DND-41 (cell line): ENCODE measurements at regions not wholly inside any gene's neighbourhood (a gene's known extent, or its start where the extent isn't known, plus 50 kb on each side); places are given as distances from the start of the nearest gene placed in this dataset.

Source experiments
- ATAC-seq: fragments of 200-7000 bp; cut with Tn5 transposase; 3 replicates; pipeline ENCODE4 v1.9.1; 2021; ENCODE audit warnings: low read depth; ENCODE audit not compliant: insufficient read depth
- DNase-seq: peaks from one replicate; pipeline ENCODE4 v3.0.0-alpha.2; 2020
- H2AFZ ChIP-seq: 2 replicates; pipeline ENCODE4 v1.6.0; 2012; ENCODE audit warnings: low read depth, low read length
- H3K27ac ChIP-seq: 2 replicates; pipeline ENCODE4 v1.5.1; 2012; ENCODE audit warnings: low read length, inconsistent platforms
- H3K27me3 ChIP-seq: fragments of 200-600 bp; sonication (generic); 2 replicates; pipeline ENCODE4 v1.6.0; 2012; ENCODE audit warnings: low read length, mild to moderate bottlenecking, inconsistent platforms; ENCODE audit not compliant: insufficient read depth, poor library complexity
- H3K36me3 ChIP-seq: 2 replicates; pipeline ENCODE4 v1.5.1; 2012; ENCODE audit warnings: low read length, inconsistent platforms; ENCODE audit not compliant: insufficient read depth
- H3K4me1 ChIP-seq: 2 replicates; pipeline ENCODE4 v1.5.1; 2012; ENCODE audit warnings: mild to moderate bottlenecking, low read length; ENCODE audit not compliant: insufficient read depth
- H3K4me2 ChIP-seq: 2 replicates; pipeline ENCODE4 v1.6.0; 2012; ENCODE audit warnings: mild to moderate bottlenecking, moderate library complexity, low read length, inconsistent platforms; ENCODE audit not compliant: insufficient read depth
- H3K4me3 ChIP-seq, 2 experiments: fragments of 200-600 bp in 1 of 2; shearing (Covaris generic) in 1 of 2; 2 replicates each; pipeline ENCODE4 v1.5.1; 2012 to 2016; ENCODE audit warnings: inconsistent platforms in 2 of 2, low read length in 2 of 2, mild to moderate bottlenecking in 2 of 2, low read depth in 1 of 2, moderate library complexity in 1 of 2
- H3K79me2 ChIP-seq: 2 replicates; pipeline ENCODE4 v1.6.0; 2012; ENCODE audit warnings: low read length, inconsistent platforms; ENCODE audit not compliant: insufficient read depth
- H3K9ac ChIP-seq: 2 replicates; pipeline ENCODE4 v1.6.0; 2012; ENCODE audit warnings: low read depth, mild to moderate bottlenecking, inconsistent platforms, low read length, moderate library complexity
- H3K9me3 ChIP-seq: 2 replicates; pipeline ENCODE4 v1.5.1; 2012; ENCODE audit warnings: low read length, moderate library complexity, mild to moderate bottlenecking, inconsistent platforms; ENCODE audit not compliant: insufficient read depth, severe bottlenecking
- H4K20me1 ChIP-seq: 2 replicates; pipeline ENCODE4 v1.6.0; 2012; ENCODE audit warnings: low read length; ENCODE audit not compliant: insufficient read depth
- EZH2 ChIP-seq: IDR thresholded peaks from 3 replicates; pipeline ENCODE4 v1.6.1; 2012; ENCODE audit warnings: borderline replicate concordance, low read depth, mild to moderate bottlenecking, moderate library complexity, low read length, inconsistent platforms; ENCODE audit not compliant: severe bottlenecking
- TF ChIP-seq, protein P1 (sequence below): IDR thresholded peaks from 2 replicates; pipeline ENCODE4 v1.5.1; 2012; ENCODE audit warnings: borderline replicate concordance, low read length, moderate library complexity, mild to moderate bottlenecking; ENCODE audit not compliant: poor library complexity, severe bottlenecking; ENCODE audit errors: extremely low read depth

DNA sequence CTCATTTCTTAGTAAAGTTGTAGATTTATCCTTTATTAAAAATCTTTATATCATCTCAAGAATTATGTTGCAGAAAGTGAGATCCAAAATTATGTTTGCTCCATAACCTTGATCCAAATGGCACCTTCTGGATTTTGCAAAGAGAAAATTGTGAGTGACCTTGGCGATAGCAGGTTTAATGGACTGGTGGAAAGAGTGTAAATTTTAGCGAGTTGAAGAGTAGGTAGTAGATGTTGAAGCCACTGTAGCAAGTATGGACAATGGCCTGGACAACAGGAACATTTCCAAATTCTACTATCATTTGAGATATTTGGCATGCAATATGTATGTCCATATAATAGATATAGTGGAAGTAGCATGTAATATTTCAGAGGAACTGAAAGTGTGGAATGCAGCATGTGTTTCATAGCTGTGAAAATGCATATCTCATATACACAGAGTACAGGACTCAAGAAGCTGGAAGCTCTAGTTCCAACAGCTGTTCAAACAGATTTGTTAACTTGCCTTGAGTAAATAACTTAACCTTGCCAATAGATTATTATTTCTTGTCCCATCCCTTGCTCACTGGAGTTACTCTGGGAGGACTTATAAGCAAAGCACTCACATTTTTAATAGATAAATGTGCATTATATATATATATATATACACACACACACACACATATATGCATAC, 152.5 kb upstream of the TLL1 start:
- TF ChIP-seq EZH2: no peak
- TF ChIP-seq, protein P1, sequence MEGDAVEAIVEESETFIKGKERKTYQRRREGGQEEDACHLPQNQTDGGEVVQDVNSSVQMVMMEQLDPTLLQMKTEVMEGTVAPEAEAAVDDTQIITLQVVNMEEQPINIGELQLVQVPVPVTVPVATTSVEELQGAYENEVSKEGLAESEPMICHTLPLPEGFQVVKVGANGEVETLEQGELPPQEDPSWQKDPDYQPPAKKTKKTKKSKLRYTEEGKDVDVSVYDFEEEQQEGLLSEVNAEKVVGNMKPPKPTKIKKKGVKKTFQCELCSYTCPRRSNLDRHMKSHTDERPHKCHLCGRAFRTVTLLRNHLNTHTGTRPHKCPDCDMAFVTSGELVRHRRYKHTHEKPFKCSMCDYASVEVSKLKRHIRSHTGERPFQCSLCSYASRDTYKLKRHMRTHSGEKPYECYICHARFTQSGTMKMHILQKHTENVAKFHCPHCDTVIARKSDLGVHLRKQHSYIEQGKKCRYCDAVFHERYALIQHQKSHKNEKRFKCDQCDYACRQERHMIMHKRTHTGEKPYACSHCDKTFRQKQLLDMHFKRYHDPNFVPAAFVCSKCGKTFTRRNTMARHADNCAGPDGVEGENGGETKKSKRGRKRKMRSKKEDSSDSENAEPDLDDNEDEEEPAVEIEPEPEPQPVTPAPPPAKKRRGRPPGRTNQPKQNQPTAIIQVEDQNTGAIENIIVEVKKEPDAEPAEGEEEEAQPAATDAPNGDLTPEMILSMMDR: no peak
- no peak overlapping the region for H3K4me2 ChIP-seq
- no peaks in the 10 kb centered on the region for H3K4me1 ChIP-seq
- H3K4me3 ChIP-seq: no peak overlapping the region
- no peaks in the 10 kb centered on the region for H4K20me1 ChIP-seq
- DNase-seq: no peak
- H3K36me3 ChIP-seq: no peaks in the 10 kb centered on the region
- no peak overlapping the region for H2AFZ ChIP-seq
- no peaks in the 10 kb centered on the region for H3K9me3 ChIP-seq
- no peak overlapping the region for H3K9ac ChIP-seq
- no peaks in the 10 kb centered on the region for H3K79me2 ChIP-seq
- H3K27ac ChIP-seq: no peak overlapping the region
- H3K27me3 ChIP-seq: no peaks in the 10 kb centered on the region
- ATAC-seq: no peak

DNA sequence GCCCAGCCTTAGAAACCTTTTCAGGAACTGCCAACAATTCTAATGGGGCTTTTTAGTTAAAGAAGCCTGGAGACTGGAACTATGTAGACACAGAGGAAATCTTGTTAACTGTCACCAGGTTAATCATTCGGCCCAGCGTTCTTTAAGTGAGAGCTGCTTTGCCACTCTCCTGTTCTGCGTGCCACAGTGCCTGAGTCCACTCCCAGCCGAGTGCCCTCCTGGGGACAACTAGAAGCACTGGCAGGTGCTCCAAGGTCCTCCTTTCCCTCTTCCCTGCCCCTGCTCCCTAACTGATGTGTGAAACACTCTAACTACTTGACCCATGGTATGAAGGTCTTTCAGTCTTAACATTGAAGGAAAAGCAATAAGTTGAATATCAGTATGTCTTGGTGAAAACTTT, 151.2 kb upstream of the TLL1 start:
- ATAC-seq: no peak
- Histone ChIP-seq H3K9ac (no peak overlapping the region), H3K36me3 (no peaks in the 10 kb centered on the region), H3K79me2 (no peaks in the 10 kb centered on the region), H2AFZ (no peak overlapping the region), H3K4me3 (no peak overlapping the region), H4K20me1 (no peaks in the 10 kb centered on the region), H3K4me2 (no peak overlapping the region), H3K4me1 (no peaks in the 10 kb centered on the region), H3K27me3 (no peaks in the 10 kb centered on the region), H3K27ac (no peak overlapping the region), H3K9me3 (no peaks in the 10 kb centered on the region)
- TF ChIP-seq, protein P1: no peak
- no peak for TF ChIP-seq EZH2
- no peak for DNase-seq

DNA sequence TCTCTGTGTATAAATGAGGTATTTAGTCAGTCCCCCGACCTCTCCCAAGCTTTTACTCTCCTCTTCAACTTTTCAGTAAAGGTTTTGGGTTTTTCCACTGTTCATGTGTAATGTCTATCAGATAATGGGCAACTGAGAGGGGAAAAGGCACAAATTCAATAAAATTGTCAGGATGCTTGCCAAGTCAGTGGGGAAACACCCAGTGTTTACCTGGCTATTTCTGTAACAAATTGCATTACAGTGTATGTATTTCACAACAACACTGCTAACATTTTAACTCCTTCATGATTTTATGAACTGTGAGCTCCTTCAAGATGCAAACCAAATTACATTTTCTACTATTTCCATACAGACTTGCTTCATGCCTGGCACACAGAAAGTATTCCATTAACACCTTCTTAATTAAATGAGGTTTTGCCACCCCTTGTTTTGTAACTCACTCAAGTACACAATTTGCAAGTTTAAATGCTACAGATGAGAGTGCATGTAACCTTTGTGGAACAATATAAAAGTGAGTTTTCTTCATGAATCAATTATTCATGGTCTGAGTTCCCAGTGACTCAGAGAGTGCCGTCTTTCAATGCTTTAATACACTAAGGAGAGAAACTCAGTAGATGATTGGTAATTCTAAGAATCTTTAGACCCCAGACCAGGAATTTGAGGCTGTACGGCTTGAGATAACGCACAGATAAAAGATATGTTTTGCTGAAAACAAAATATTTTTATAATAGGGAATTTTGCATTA, 149.8 kb upstream of the TLL1 start:
- no peaks in the 10 kb centered on the region for H3K4me1 ChIP-seq
- no peak overlapping the region for H3K4me3 ChIP-seq
- H3K9me3 ChIP-seq: no peaks in the 10 kb centered on the region
- H2AFZ ChIP-seq: no peak overlapping the region
- H3K79me2 ChIP-seq: no peaks in the 10 kb centered on the region
- DNase-seq (no peak), ATAC-seq (no peak)
- no peaks in the 10 kb centered on the region for H4K20me1 ChIP-seq
- no peak for TF ChIP-seq EZH2
- TF ChIP-seq, protein P1: no peak
- H3K9ac ChIP-seq: no peak overlapping the region
- no peaks in the 10 kb centered on the region for H3K36me3 ChIP-seq
- H3K27ac ChIP-seq: no peak overlapping the region
- no peaks in the 10 kb centered on the region for H3K27me3 ChIP-seq
- no peak overlapping the region for H3K4me2 ChIP-seq
